ENCODE measurements at regions not wholly inside any gene's neighbourhood (a gene's known extent, or its start where the extent isn't known, plus 50 kb on each side); places are given as distances from the start of the nearest gene placed in this dataset.

DNA sequence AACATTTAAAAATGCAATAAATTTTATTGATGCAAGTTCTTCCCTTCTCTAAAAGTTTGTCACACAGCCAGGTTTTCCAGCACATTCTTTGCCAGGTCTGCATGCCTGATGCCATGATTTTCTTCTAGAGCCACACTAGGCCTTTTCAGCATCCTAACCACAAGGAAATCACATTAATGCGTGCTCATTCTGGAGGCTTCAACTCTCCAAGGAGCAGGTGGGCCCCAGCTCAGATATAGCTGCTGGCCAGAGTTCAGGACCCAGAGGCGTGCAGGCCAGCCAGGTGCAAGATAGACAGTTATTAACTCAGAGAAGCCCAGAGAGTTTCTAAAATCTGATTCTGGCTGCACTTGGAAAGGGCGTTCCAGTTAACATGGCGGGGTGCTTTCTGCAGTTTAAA is 124.5 kb upstream of the MAF start:
- H3K4me1 ChIP-seq (ENCODE audit: control insufficient read depth, extremely low read depth, insufficient read depth, low read length), result no peaks in the 10 kb centered on the region
- no peak overlapping the region for H3K27ac ChIP-seq (ENCODE audit: insufficient read depth, low read depth, low read length)
- H3K9me1 ChIP-seq (replicated peaks; ENCODE audit: control insufficient read depth, extremely low read depth, insufficient read depth, low read length), result no peaks in the 10 kb centered on the region
- H3K9me3 ChIP-seq (replicated peaks; ENCODE audit: control insufficient read depth, insufficient read depth, low read length), result peaks cover 6% of the 10 kb centered on the region
- ChIA-PET CTCF (no interaction called here), POLR2A (no interaction called here)
- no peaks in the 10 kb centered on the region for H3K36me3 ChIP-seq (ENCODE audit: control insufficient read depth in 2 of 2, extremely low read depth in 1 of 2, insufficient read depth in 2 of 2, low read length in 2 of 2)
- no peak overlapping the region for H3K4me3 ChIP-seq (replicated peaks in 1 of 3; ENCODE audit: insufficient read depth in 1 of 3, low read depth in 1 of 3, low read length in 3 of 3)
- DNase-seq (ENCODE audit: low read depth, low spot score), result no peak
- BruUV-seq (replicated peaks), result no TSS peak
- FAIRE-seq, result no peak
- TF ChIP-seq JUN (IDR thresholded peaks at IDR 0.05; ENCODE audit: borderline replicate concordance, insufficient read depth, insufficient read length, low read depth) (no peak), EZH2 (IDR thresholded peaks at IDR 0.05; ENCODE audit: borderline replicate concordance, low read depth, low read length, severe bottlenecking) (no peak), MYC (IDR thresholded peaks at IDR 0.05; ENCODE audit: low read depth, low read length) (no peak), FOS (IDR thresholded peaks at IDR 0.05; ENCODE audit: borderline replicate concordance, insufficient read depth, low read length) (no peak)
- TF ChIP-seq, protein P1, sequence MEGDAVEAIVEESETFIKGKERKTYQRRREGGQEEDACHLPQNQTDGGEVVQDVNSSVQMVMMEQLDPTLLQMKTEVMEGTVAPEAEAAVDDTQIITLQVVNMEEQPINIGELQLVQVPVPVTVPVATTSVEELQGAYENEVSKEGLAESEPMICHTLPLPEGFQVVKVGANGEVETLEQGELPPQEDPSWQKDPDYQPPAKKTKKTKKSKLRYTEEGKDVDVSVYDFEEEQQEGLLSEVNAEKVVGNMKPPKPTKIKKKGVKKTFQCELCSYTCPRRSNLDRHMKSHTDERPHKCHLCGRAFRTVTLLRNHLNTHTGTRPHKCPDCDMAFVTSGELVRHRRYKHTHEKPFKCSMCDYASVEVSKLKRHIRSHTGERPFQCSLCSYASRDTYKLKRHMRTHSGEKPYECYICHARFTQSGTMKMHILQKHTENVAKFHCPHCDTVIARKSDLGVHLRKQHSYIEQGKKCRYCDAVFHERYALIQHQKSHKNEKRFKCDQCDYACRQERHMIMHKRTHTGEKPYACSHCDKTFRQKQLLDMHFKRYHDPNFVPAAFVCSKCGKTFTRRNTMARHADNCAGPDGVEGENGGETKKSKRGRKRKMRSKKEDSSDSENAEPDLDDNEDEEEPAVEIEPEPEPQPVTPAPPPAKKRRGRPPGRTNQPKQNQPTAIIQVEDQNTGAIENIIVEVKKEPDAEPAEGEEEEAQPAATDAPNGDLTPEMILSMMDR (IDR thresholded peaks at IDR 0.05; ENCODE audit: extremely low read depth in 1 of 2, insufficient read depth in 1 of 2, low read depth in 1 of 2, low read length in 2 of 2), result no peak
- H3K9ac ChIP-seq (replicated peaks; ENCODE audit: extremely low read depth, insufficient read depth, low read length), result no peak overlapping the region
- no peaks in the 10 kb centered on the region for H4K20me1 ChIP-seq (replicated peaks; ENCODE audit: control insufficient read depth, extremely low read depth, insufficient read depth, low read length)
- dilution Hi-C loops (cut with MboI; ENCODE audit: extremely low pct_ligation_motif_present, low sequenced_read_pairs) (no loop called here), intact Hi-C loops (cut with micrococcal nuclease) (no loop called here)
- H3K27me3 ChIP-seq (ENCODE audit: control insufficient read depth in 2 of 2, insufficient read depth in 2 of 2, low read length in 2 of 2), result no peaks in the 10 kb centered on the region
- no peaks in the 10 kb centered on the region for H3K79me2 ChIP-seq (ENCODE audit: control insufficient read depth, insufficient read depth, low read length)
- no peak overlapping the region for H3K4me2 ChIP-seq (ENCODE audit: insufficient read depth, low read length)
- H2AFZ ChIP-seq (ENCODE audit: low read depth, low read length), result no peak overlapping the region

DNA sequence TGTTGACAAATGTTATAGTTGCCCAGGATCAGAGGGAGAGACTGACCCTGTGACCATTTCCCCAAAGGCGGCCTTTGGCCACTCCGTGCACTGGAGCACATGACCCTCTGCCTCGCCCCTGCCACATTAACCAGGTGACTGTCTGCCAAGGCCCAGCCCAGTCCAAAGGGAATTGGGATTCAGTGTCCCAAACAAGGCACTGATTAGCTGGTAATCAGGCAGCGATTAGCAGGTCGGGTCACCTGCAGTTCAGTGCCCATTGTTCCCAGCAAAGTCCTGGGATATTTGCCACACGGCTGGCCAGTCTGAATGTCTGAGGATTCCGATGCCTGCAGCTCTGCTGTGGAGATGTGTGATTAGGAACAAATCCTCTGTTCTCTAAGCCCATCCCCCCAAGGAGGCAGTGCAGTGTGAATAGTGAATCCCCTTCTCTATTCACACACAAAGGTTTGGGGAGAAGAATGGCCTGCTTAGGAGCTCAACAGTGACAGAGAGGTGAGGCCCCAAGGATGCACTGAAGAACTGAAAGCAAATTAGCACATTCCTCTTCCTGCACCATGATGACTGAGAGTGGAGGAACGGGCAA is 123.1 kb upstream of the MAF start:
- no peaks in the 10 kb centered on the region for H3K79me2 ChIP-seq (ENCODE audit: control insufficient read depth, insufficient read depth, low read length)
- DNase-seq (ENCODE audit: low read depth, low spot score), result no peak
- FAIRE-seq, result no peak
- intact Hi-C loops (cut with micrococcal nuclease), result no loop called here
- H3K9me3 ChIP-seq (replicated peaks; ENCODE audit: control insufficient read depth, insufficient read depth, low read length), result peaks cover 9% of the 10 kb centered on the region
- no peak for TF ChIP-seq EZH2 (IDR thresholded peaks at IDR 0.05; ENCODE audit: borderline replicate concordance, low read depth, low read length, severe bottlenecking)
- no peak for TF ChIP-seq POLR2A (IDR thresholded peaks at IDR 0.05; ENCODE audit: low read depth, low read length)
- TF ChIP-seq, protein P1 (IDR thresholded peaks at IDR 0.05; ENCODE audit: extremely low read depth in 1 of 2, insufficient read depth in 1 of 2, low read depth in 1 of 2, low read length in 2 of 2), result no peak
- no peak for TF ChIP-seq GATA2 (IDR thresholded peaks at IDR 0.05; ENCODE audit: insufficient read depth, insufficient read length, low read depth, low read length)
- TF ChIP-seq JUN (IDR thresholded peaks at IDR 0.05; ENCODE audit: borderline replicate concordance, insufficient read depth, insufficient read length, low read depth), result no peak
- TF ChIP-seq FOS (IDR thresholded peaks at IDR 0.05; ENCODE audit: borderline replicate concordance, insufficient read depth, low read length), result no peak
- TF ChIP-seq POLR2AphosphoS5 (IDR thresholded peaks at IDR 0.05; ENCODE audit: insufficient read depth, low read depth, low read length), result no peak
- TF ChIP-seq MYC (IDR thresholded peaks at IDR 0.05; ENCODE audit: low read depth, low read length), result no peak
- TF ChIP-seq, protein P2, sequence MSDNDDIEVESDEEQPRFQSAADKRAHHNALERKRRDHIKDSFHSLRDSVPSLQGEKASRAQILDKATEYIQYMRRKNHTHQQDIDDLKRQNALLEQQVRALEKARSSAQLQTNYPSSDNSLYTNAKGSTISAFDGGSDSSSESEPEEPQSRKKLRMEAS (IDR thresholded peaks at IDR 0.05; ENCODE audit: insufficient read depth, insufficient read length), result no peak
- dilution Hi-C loops (cut with MboI; ENCODE audit: extremely low pct_ligation_motif_present, low sequenced_read_pairs), result no loop called here
- no peak overlapping the region for H3K9ac ChIP-seq (replicated peaks; ENCODE audit: extremely low read depth, insufficient read depth, low read length)
- no peak overlapping the region for H3K4me2 ChIP-seq (ENCODE audit: insufficient read depth, low read length)
- no TSS peak for BruUV-seq (replicated peaks)
- H3K36me3 ChIP-seq (ENCODE audit: control insufficient read depth in 2 of 2, extremely low read depth in 1 of 2, insufficient read depth in 2 of 2, low read length in 2 of 2), result no peaks in the 10 kb centered on the region
- H2AFZ ChIP-seq (ENCODE audit: low read depth, low read length), result no peak overlapping the region
- CTCF ChIA-PET, result no interaction called here
- H3K4me3 ChIP-seq (replicated peaks in 1 of 3; ENCODE audit: insufficient read depth in 1 of 3, low read depth in 1 of 3, low read length in 3 of 3), result no peak overlapping the region
- no peaks in the 10 kb centered on the region for H3K9me1 ChIP-seq (replicated peaks; ENCODE audit: control insufficient read depth, extremely low read depth, insufficient read depth, low read length)
- no peaks in the 10 kb centered on the region for H3K4me1 ChIP-seq (ENCODE audit: control insufficient read depth, extremely low read depth, insufficient read depth, low read length)
- H3K27me3 ChIP-seq (ENCODE audit: control insufficient read depth in 2 of 2, insufficient read depth in 2 of 2, low read length in 2 of 2), result no peaks in the 10 kb centered on the region
- no peak overlapping the region for H3K27ac ChIP-seq (ENCODE audit: insufficient read depth, low read depth, low read length)
- POLR2A ChIA-PET, result interaction anchor here (0.7 kb wide), 1 partner anchor 141 kb away, joined by 3 read pairs; no protein-coding TSS in a partner anchor
- no peaks in the 10 kb centered on the region for H4K20me1 ChIP-seq (replicated peaks; ENCODE audit: control insufficient read depth, extremely low read depth, insufficient read depth, low read length)

Data from endothelial cell of umbilical vein (primary cell).